ENCODE measurements at regions not wholly inside any gene's neighbourhood (a gene's known extent, or its start where the extent isn't known, plus 50 kb on each side); places are given as distances from the start of the nearest gene placed in this dataset.

DNA sequence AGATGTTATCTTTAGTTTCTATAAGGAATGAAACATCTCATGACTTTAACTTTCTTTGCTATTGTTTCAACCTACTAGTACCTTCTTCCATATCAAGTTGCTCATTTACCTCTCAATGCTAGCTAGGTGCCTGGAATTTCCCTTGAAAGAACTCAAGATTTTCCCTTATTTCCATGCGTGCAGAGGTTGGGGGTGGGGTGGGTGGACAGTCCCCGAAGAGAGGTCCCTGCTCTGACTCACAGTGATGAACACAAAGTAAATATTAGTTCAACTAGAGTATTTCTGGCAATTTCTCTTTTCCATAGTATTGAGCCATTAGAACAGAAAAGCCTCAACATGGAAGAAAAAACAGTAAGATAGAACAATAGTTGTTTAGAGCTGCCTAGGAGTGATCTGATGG, 239.0 kb upstream of the ZP4 start:
- H3K4me1 ChIP-seq (ENCODE audit: control insufficient read depth, extremely low read depth, insufficient read depth, low read length): no peaks in the 10 kb centered on the region
- ChIA-PET CTCF (no interaction called here), POLR2A (no interaction called here)
- no peaks in the 10 kb centered on the region for H4K20me1 ChIP-seq (replicated peaks; ENCODE audit: control insufficient read depth, extremely low read depth, insufficient read depth, low read length)
- no peak for DNase-seq (ENCODE audit: low read depth, low spot score)
- dilution Hi-C loops (cut with MboI; ENCODE audit: extremely low pct_ligation_motif_present, low sequenced_read_pairs): no loop called here
- no peak overlapping the region for H3K9ac ChIP-seq (replicated peaks; ENCODE audit: extremely low read depth, insufficient read depth, low read length)
- no peak overlapping the region for H3K4me3 ChIP-seq (replicated peaks in 1 of 3; ENCODE audit: insufficient read depth in 1 of 3, low read depth in 1 of 3, low read length in 3 of 3)
- H3K9me3 ChIP-seq (replicated peaks; ENCODE audit: control insufficient read depth, insufficient read depth, low read length): peaks cover 5% of the 10 kb centered on the region
- H3K27ac ChIP-seq (ENCODE audit: insufficient read depth, low read depth, low read length): no peak overlapping the region
- H3K36me3 ChIP-seq (ENCODE audit: control insufficient read depth in 2 of 2, extremely low read depth in 1 of 2, insufficient read depth in 2 of 2, low read length in 2 of 2): no peaks in the 10 kb centered on the region
- intact Hi-C loops (cut with micrococcal nuclease): no loop called here
- H3K27me3 ChIP-seq (ENCODE audit: control insufficient read depth in 2 of 2, insufficient read depth in 2 of 2, low read length in 2 of 2): no peaks in the 10 kb centered on the region
- H3K9me1 ChIP-seq (replicated peaks; ENCODE audit: control insufficient read depth, extremely low read depth, insufficient read depth, low read length): no peaks in the 10 kb centered on the region
- FAIRE-seq: no peak
- no peak overlapping the region for H3K4me2 ChIP-seq (ENCODE audit: insufficient read depth, low read length)
- no peaks in the 10 kb centered on the region for H3K79me2 ChIP-seq (ENCODE audit: control insufficient read depth, insufficient read depth, low read length)
- TF ChIP-seq MYC (IDR thresholded peaks at IDR 0.05; ENCODE audit: low read depth, low read length) (no peak), POLR2A (IDR thresholded peaks at IDR 0.05; ENCODE audit: low read depth, low read length) (no peak), JUN (IDR thresholded peaks at IDR 0.05; ENCODE audit: borderline replicate concordance, insufficient read depth, insufficient read length, low read depth) (no peak), EZH2 (IDR thresholded peaks at IDR 0.05; ENCODE audit: borderline replicate concordance, low read depth, low read length, severe bottlenecking) (no peak), GATA2 (IDR thresholded peaks at IDR 0.05; ENCODE audit: insufficient read depth, insufficient read length, low read depth, low read length) (no peak), POLR2AphosphoS5 (IDR thresholded peaks at IDR 0.05; ENCODE audit: insufficient read depth, low read depth, low read length) (no peak)
- TF ChIP-seq, protein P1, sequence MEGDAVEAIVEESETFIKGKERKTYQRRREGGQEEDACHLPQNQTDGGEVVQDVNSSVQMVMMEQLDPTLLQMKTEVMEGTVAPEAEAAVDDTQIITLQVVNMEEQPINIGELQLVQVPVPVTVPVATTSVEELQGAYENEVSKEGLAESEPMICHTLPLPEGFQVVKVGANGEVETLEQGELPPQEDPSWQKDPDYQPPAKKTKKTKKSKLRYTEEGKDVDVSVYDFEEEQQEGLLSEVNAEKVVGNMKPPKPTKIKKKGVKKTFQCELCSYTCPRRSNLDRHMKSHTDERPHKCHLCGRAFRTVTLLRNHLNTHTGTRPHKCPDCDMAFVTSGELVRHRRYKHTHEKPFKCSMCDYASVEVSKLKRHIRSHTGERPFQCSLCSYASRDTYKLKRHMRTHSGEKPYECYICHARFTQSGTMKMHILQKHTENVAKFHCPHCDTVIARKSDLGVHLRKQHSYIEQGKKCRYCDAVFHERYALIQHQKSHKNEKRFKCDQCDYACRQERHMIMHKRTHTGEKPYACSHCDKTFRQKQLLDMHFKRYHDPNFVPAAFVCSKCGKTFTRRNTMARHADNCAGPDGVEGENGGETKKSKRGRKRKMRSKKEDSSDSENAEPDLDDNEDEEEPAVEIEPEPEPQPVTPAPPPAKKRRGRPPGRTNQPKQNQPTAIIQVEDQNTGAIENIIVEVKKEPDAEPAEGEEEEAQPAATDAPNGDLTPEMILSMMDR (IDR thresholded peaks at IDR 0.05; ENCODE audit: extremely low read depth in 1 of 2, insufficient read depth in 1 of 2, low read depth in 1 of 2, low read length in 2 of 2): no peak
- no TSS peak for BruUV-seq (replicated peaks)
- no peak overlapping the region for H2AFZ ChIP-seq (ENCODE audit: low read depth, low read length)

DNA sequence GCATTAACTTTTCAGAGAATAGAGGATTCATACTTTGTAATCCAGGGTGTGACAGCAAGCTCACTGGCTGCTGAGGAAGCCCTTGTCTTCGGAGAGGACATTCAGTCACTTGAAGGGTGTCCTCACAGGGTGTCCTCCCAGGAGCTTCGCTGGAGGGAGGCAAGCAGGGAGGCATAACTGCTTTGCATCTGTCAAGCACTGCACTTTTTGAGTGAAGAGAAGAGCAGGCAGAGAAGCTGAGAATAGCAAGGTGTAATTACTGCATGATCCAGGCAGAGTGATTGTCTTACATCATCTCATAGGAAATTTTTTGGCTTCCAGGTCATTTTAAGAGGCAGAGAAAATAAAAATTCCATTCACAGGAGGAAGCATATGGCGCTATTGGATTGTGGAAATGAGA, 232.5 kb upstream of the ZP4 start:
- H3K27me3 ChIP-seq (ENCODE audit: control insufficient read depth in 2 of 2, insufficient read depth in 2 of 2, low read length in 2 of 2): no peaks in the 10 kb centered on the region
- H3K4me2 ChIP-seq (ENCODE audit: insufficient read depth, low read length): no peak overlapping the region
- no peak overlapping the region for H3K4me3 ChIP-seq (replicated peaks in 1 of 3; ENCODE audit: insufficient read depth in 1 of 3, low read depth in 1 of 3, low read length in 3 of 3)
- intact Hi-C loops (cut with micrococcal nuclease): no loop called here
- H3K4me1 ChIP-seq (ENCODE audit: control insufficient read depth, extremely low read depth, insufficient read depth, low read length): no peaks in the 10 kb centered on the region
- H3K36me3 ChIP-seq (ENCODE audit: control insufficient read depth in 2 of 2, extremely low read depth in 1 of 2, insufficient read depth in 2 of 2, low read length in 2 of 2): no peaks in the 10 kb centered on the region
- dilution Hi-C loops (cut with MboI; ENCODE audit: extremely low pct_ligation_motif_present, low sequenced_read_pairs): no loop called here
- H3K27ac ChIP-seq (ENCODE audit: insufficient read depth, low read depth, low read length): no peak overlapping the region
- H2AFZ ChIP-seq (ENCODE audit: low read depth, low read length): no peak overlapping the region
- DNase-seq (ENCODE audit: low read depth, low spot score) (no peak), FAIRE-seq (no peak)
- no peaks in the 10 kb centered on the region for H3K9me1 ChIP-seq (replicated peaks; ENCODE audit: control insufficient read depth, extremely low read depth, insufficient read depth, low read length)
- no peaks in the 10 kb centered on the region for H3K9me3 ChIP-seq (replicated peaks; ENCODE audit: control insufficient read depth, insufficient read depth, low read length)
- TF ChIP-seq FOS (IDR thresholded peaks at IDR 0.05; ENCODE audit: borderline replicate concordance, insufficient read depth, low read length) (no peak), MYC (IDR thresholded peaks at IDR 0.05; ENCODE audit: low read depth, low read length) (no peak), JUN (IDR thresholded peaks at IDR 0.05; ENCODE audit: borderline replicate concordance, insufficient read depth, insufficient read length, low read depth) (no peak), POLR2AphosphoS5 (IDR thresholded peaks at IDR 0.05; ENCODE audit: insufficient read depth, low read depth, low read length) (no peak), GATA2 (IDR thresholded peaks at IDR 0.05; ENCODE audit: insufficient read depth, insufficient read length, low read depth, low read length) (no peak), POLR2A (IDR thresholded peaks at IDR 0.05; ENCODE audit: low read depth, low read length) (no peak), EZH2 (IDR thresholded peaks at IDR 0.05; ENCODE audit: borderline replicate concordance, low read depth, low read length, severe bottlenecking) (no peak)
- TF ChIP-seq, protein P2, sequence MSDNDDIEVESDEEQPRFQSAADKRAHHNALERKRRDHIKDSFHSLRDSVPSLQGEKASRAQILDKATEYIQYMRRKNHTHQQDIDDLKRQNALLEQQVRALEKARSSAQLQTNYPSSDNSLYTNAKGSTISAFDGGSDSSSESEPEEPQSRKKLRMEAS (IDR thresholded peaks at IDR 0.05; ENCODE audit: insufficient read depth, insufficient read length): no peak
- TF ChIP-seq, protein P1 (IDR thresholded peaks at IDR 0.05; ENCODE audit: extremely low read depth in 1 of 2, insufficient read depth in 1 of 2, low read depth in 1 of 2, low read length in 2 of 2): no peak
- H4K20me1 ChIP-seq (replicated peaks; ENCODE audit: control insufficient read depth, extremely low read depth, insufficient read depth, low read length): no peaks in the 10 kb centered on the region
- CTCF ChIA-PET: no interaction called here
- POLR2A ChIA-PET: no interaction called here
- H3K9ac ChIP-seq (replicated peaks; ENCODE audit: extremely low read depth, insufficient read depth, low read length): no peak overlapping the region
- H3K79me2 ChIP-seq (ENCODE audit: control insufficient read depth, insufficient read depth, low read length): no peaks in the 10 kb centered on the region
- BruUV-seq (replicated peaks): no TSS peak

All from endothelial cell of umbilical vein (primary cell).